ENCODE measurements at regions not wholly inside any gene's neighbourhood (a gene's known extent, or its start where the extent isn't known, plus 50 kb on each side); places are given as distances from the start of the nearest gene placed in this dataset.

DNA sequence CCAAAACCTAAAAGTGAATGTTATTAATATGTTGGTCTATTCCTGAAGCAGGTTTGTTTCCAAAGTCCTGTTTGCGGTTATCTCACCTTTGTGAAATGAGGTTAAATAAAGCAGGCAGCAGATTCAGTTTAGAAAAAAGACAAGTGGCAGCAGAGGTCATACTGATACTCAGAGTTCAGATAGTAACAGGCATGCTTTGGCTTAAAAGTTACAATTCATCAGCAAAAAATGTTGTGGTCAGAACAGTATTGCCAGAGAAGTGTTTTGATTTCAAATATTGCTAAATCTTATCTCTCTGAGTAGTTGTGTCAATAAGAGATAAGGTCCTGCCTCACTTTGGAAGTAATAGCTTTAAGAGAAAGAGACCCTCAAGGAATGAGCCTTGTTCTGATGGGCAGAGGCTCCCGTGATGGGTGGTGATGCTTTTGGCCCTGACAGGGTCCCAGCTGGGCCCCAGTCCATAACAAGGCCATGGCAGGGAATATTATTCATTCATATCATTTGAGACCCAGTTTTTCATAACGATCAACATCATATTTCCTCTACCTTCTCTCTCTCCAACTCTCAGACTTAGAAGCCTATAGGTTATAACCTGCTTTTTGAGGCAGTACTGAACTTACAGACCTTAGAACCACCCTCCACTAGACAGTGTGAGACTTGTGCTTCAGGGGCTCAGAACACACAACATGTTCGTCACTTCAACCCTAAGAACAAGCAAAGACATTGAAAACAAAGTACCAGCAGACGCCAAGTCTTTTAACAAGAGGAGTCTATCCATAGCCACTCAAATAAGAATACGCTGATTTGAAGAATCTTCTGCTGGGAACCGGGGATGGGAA is 58.5 kb upstream of the AHR start:
- DNase-seq, result no peak

DNA sequence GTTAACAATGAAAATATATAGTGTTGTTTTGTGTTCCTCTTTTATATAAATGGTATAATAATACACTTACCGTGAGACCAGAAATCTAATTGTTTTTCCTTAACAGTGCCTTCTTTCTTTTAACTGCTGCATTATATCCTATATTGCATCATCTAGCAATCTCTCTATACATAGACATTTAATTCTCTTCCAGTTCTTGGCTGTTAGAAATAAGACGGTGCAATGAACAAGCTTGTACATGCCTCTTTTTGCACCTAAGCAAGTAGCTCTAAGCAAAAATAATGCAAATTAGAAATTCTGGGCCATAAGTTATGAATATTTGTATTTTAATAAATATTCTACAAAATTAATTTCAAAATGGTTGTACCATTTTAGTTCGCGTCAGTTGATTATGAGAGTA is 55.9 kb upstream of the AHR start:
- no peak for DNase-seq

DNA sequence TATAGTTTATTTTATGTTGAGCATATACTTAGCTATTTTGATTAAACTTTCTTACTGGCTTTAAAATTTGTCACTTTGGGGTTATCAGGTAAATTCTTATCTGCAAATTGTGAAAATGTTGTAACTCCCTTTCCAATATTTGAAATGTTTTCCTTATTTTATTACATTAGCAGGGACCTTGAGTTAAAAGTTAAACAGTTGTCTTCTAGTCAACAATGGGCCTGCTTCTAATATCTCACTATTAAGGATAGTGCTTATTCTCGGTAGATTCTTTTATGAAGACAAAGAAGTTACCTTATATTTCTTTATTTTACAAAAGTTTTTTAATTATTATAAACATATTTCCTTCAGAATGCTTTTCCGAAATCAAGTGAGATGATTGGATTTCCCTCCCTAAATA is 53.7 kb upstream of the AHR start:
- no peak for DNase-seq

DNA sequence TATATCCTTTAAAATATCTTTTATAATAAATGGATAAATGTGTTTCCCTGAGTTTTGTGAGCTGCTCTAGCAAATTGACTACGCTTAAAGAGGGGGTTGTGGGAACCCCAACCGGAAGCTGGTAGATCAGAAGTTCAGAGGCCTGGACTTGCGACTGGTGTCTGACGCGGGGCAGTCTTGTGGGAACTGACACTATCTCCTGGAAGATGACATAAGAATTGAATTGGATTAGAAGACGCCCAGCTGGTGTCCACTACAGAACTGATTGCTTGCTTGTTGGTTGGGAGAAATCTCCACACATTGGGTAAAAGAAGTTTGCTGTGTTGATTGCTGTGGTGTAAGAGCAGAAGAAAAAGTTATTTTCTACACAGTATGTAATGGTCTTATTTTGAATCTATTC is 51.1 kb upstream of the AHR start:
- DNase-seq, result no peak

DNA sequence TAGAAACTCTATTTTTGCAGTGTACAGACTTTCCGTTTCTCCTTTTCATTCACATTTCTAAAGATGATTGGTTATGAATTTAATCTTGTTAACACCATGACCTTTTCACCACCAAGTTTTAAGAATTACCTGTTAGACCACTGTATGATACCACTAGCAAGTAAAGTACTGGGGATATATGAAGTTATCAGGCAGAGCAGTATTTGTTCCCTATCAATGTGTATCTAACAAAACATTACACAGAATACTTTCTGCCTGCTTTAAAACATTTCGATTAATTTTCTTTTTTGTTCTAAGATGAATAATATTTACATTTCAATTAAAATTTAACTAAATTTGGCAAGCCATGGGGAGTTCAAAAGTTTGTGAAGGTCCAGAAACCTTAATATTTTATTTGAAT is 49.9 kb upstream of the AHR start:
- no peak for DNase-seq

All from suppressor macrophage treated with lipopolysaccharide for 4 hours (primary cell).